Spleen (tissue), 11 donors: ENCODE measurements at regions not wholly inside any gene's neighbourhood (a gene's known extent, or its start where the extent isn't known, plus 50 kb on each side); places are given as distances from the start of the nearest gene placed in this dataset.

ENCODE experiments used
- DNase-seq: peaks from one replicate; pipeline ENCODE4 v3.0.0-alpha.2; 2020
- H3K27ac ChIP-seq, 8 donors: fragments of 200-600 bp; sonication (generic) in 7 of 8; 1 replicate in 4 of 8; 2 replicates in 4 of 8; pipeline versions ENCODE4 v1.5.0 to v1.8.0; 2016 to 2021; ENCODE audit warnings: inconsistent platforms in 4 of 8, mild to moderate bottlenecking in 4 of 8, moderate library complexity in 1 of 8
- H3K27me3 ChIP-seq, 7 donors: fragments of 200-600 bp; sonication (generic) in 6 of 7; replicated peaks in 1 of 7; 1 replicate in 4 of 7; 2 replicates in 3 of 7; pipeline versions ENCODE4 v1.5.0 to v1.8.0; 2016 to 2021; ENCODE audit warnings: inconsistent platforms in 3 of 7, mild to moderate bottlenecking in 1 of 7
- H3K36me3 ChIP-seq, 6 donors: fragments of 200-600 bp; sonication (generic) in 5 of 6; 1 replicate in 4 of 6; 2 replicates in 2 of 6; pipeline versions ENCODE4 v1.5.0 to v1.8.0; 2016 to 2021; ENCODE audit warnings: inconsistent platforms in 2 of 6
- H3K4me1 ChIP-seq, 6 donors: fragments of 200-600 bp; sonication (generic) in 5 of 6; 1 replicate in 3 of 6; 2 replicates in 3 of 6; pipeline versions ENCODE4 v1.5.0 to v1.8.0; 2016 to 2021; ENCODE audit warnings: inconsistent platforms in 3 of 6
- H3K4me3 ChIP-seq, 8 donors: fragments of 200-600 bp; sonication (generic) in 7 of 8; 1 replicate in 4 of 8; 2 replicates in 4 of 8; pipeline versions ENCODE4 v1.5.0 to v1.8.0; 2016 to 2021; ENCODE audit warnings: inconsistent platforms in 4 of 8, mild to moderate bottlenecking in 4 of 8, moderate library complexity in 2 of 8
- H3K9me3 ChIP-seq, 8 donors: fragments of 200-600 bp; sonication (generic) in 7 of 8; 1 replicate in 4 of 8; 2 replicates in 4 of 8; pipeline versions ENCODE4 v1.5.0 to v1.8.0; 2016 to 2021; ENCODE audit warnings: inconsistent platforms in 4 of 8
- CTCF ChIP-seq, 11 experiments: fragments of 200-600 bp in 7 of 11; fragments of 450-650 bp in 4 of 11; sonication (generic) in 4 of 11; IDR thresholded peaks in 8 of 11; conservative IDR thresholded peaks in 3 of 11; 1 replicate in 7 of 11; 2 replicates in 4 of 11; pipeline versions ENCODE4 v1.4.0 to v1.8.0; 2016 to 2021; ENCODE audit warnings: antibody characterized with exemption in 11 of 11, inconsistent platforms in 4 of 11, mild to moderate bottlenecking in 1 of 11
- POLR2A ChIP-seq, 3 donors: fragments of 450-650 bp; IDR thresholded peaks; one replicate each; pipeline ENCODE4 v1.5.1; 2017; ENCODE audit warnings: antibody characterized with exemption in 3 of 3, mild to moderate bottlenecking in 1 of 3
- POLR2AphosphoS5 ChIP-seq, 3 donors: sonication (generic); formaldehyde crosslinking; IDR thresholded peaks; one replicate each; pipeline ENCODE4 v1.5.1; 2017; ENCODE audit warnings: antibody characterized with exemption in 3 of 3
- WGBS, 5 donors: extraction: QIAGEN DNeasy Blood & Tissue Kit in 3 of 5; methylation state at CpG; one replicate each; pipeline versions ENCODE4 v1.1.5 to v1.1.7; 2013 to 2018; 5-methylcytosine and 5-hydroxymethylcytosine counted together
- intact Hi-C: fragments of 100-400 bp; cut with DNase I; formaldehyde crosslinking; loops from one replicate; pipeline ENCODE4 v1.15.0; 2023; ENCODE audit warnings: low total_unique reads
- donor health status: healthy with polysubstance abuse.
- donor health status: DM: no; HTN: no; CAD: no; lungs with moderate emphysema.
- donor health status: DM: no; HTN: no; CAD: no.
- donor health status: Bipolar disorder and iron deficiency.
- donor health status: healthy.
- donor health status: DM: no; HTN: no; CAD: no.
- donor health status: DM: yes; HTN: yes; CAD: no.

DNA sequence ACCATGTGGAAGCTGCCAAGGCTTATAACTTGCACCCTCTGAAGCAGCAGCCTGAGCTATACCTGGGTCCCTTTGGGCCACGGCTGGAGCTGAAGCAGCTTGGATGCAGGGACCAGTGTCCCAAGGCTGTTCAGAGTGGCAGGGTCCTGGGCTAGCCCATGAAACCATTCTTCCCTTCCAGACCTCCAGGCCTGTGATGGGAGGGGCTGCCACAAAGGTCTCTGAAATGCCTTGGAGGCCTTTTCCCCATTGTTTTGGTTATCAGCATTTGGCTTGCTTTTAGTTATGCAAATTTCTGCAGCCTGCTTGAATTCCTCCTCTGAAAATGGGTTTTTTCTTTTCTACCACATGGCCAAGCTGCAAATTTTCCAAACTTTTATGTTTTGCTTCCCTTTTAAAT lies 433.7 kb upstream of the ACO1 start:
- Histone ChIP-seq H3K36me3 (no peaks in the 10 kb centered on the region), H3K27ac (no peak overlapping the region), H3K4me1 (no peaks in the 10 kb centered on the region), H3K9me3 (peaks cover 0 to 31% (median 15%) of the 10 kb centered on the region in 8 donors), H3K27me3 (no peaks in the 10 kb centered on the region), H3K4me3 (no peak overlapping the region)
- WGBS, 5 donors, result 45 to 88% (median 63%) methylated on average over 1 of the region's 1 CpG; no CpG with 5 or more reads in 1 of the 5 donors
- intact Hi-C loops, result no loop called here
- TF ChIP-seq CTCF (IDR thresholded peaks at IDR 0.05 in 8 of 11, conservative IDR thresholded peaks at IDR 0.05 in 3 of 11) (no peak), POLR2A (IDR thresholded peaks at IDR 0.05) (no peak), POLR2AphosphoS5 (IDR thresholded peaks at IDR 0.05) (no peak)
- no peak for DNase-seq

DNA sequence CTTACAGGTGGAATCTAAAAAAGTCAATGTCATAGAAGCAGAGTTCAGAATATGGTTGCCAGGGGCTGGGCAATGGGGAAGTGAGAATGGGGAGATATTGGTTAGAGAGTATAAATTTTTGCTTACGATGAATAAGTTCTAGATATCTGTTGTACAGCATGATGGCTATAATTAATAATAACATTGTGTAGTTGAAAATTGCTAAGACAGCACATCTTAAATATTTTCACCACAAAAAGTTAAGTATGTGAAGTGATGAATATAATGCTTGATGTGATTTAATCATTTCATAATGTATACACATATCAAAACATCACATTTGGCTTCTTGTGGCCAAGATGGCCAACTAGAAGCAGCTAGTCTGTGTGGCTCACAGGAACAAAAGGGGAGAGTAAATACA lies 425.9 kb upstream of the ACO1 start:
- Histone ChIP-seq H3K27ac (no peak overlapping the region), H3K27me3 (no peaks in the 10 kb centered on the region), H3K9me3 (peaks cover 10 to 88% (median 65%) of the 10 kb centered on the region in 8 donors), H3K4me3 (no peak overlapping the region), H3K4me1 (no peaks in the 10 kb centered on the region), H3K36me3 (no peaks in the 10 kb centered on the region)
- intact Hi-C loops, result no loop called here
- DNase-seq, result no peak
- 51 to 97% (median 91%) methylated on average over 1 of the region's 1 CpG for WGBS, 5 donors
- TF ChIP-seq CTCF (IDR thresholded peaks at IDR 0.05 in 8 of 11, conservative IDR thresholded peaks at IDR 0.05 in 3 of 11) (no peak), POLR2AphosphoS5 (IDR thresholded peaks at IDR 0.05) (no peak), POLR2A (IDR thresholded peaks at IDR 0.05) (no peak)

DNA sequence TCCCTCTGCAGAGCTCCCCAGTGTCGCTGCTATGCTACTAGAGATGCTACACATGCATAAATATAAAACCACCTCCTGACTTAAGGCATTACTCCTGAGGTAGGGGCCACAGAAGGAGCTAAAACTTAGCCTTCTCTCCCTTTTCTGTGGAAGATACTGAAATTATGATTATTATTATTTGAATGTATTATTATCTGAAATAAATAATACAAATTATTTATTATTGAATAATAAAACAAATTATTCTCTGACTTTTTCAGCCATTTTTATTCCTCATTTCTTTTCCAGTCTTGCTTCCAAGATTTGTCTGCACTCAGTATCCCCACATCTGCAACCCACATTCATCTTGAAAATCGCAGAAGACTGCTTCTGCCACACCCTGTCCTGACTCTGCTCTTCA lies 414.9 kb upstream of the ACO1 start:
- Histone ChIP-seq H3K27me3 (no peaks in the 10 kb centered on the region), H3K9me3 (peaks cover 0 to 15% (median 5%) of the 10 kb centered on the region in 8 donors), H3K36me3 (no peaks in the 10 kb centered on the region), H3K4me3 (no peak overlapping the region), H3K27ac (no peak overlapping the region), H3K4me1 (no peaks in the 10 kb centered on the region)
- TF ChIP-seq CTCF (IDR thresholded peaks at IDR 0.05 in 8 of 11, conservative IDR thresholded peaks at IDR 0.05 in 3 of 11) (no peak), POLR2A (IDR thresholded peaks at IDR 0.05) (no peak), POLR2AphosphoS5 (IDR thresholded peaks at IDR 0.05) (no peak)
- 57 to 74% (median 63%) methylated on average over 2 of the region's 2 CpGs for WGBS, 5 donors
- no peak for DNase-seq
- intact Hi-C loops, result no loop called here

DNA sequence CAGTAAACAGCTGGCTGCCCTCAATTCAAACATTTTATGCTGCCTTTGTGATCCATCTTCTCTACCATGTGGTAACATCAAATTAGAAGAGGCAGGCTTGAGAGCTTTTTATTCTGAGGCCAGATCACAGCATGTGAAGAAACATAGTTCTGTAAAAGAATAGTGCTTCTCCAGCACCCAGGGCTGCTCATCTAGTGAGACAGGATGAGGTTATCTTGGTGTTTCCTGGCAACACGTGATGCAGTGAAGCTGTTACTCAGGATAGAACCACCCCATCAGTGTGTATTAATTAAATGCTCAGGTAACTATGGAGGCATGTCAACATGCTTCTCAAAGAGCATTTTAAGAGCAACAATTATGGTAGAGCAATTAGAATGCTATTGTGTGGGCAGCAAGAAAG lies 400.5 kb upstream of the ACO1 start:
- Histone ChIP-seq H3K4me3 (no peak overlapping the region), H3K36me3 (no peaks in the 10 kb centered on the region), H3K9me3 (peaks cover 2 to 49% (median 32%) of the 10 kb centered on the region in 8 donors), H3K4me1 (no peaks in the 10 kb centered on the region), H3K27me3 (no peaks in the 10 kb centered on the region), H3K27ac (no peak overlapping the region)
- TF ChIP-seq CTCF (IDR thresholded peaks at IDR 0.05 in 8 of 11, conservative IDR thresholded peaks at IDR 0.05 in 3 of 11), result no peak
- TF ChIP-seq POLR2AphosphoS5 (IDR thresholded peaks at IDR 0.05), result no peak
- TF ChIP-seq POLR2A (IDR thresholded peaks at IDR 0.05), result no peak
- no peak for DNase-seq
- intact Hi-C loops, result no loop called here
- WGBS, 5 donors, result 11 to 17% (median 15%) methylated on average over 1 of the region's 1 CpG
